DND-41 (cell line): ENCODE measurements at regions not wholly inside any gene's neighbourhood (a gene's known extent, or its start where the extent isn't known, plus 50 kb on each side); places are given as distances from the start of the nearest gene placed in this dataset.

ENCODE experiments used
- ATAC-seq: fragments of 200-7000 bp; cut with Tn5 transposase; 3 replicates; pipeline ENCODE4 v1.9.1; 2021; ENCODE audit warnings: low read depth; ENCODE audit not compliant: insufficient read depth
- DNase-seq: peaks from one replicate; pipeline ENCODE4 v3.0.0-alpha.2; 2020
- H2AFZ ChIP-seq: 2 replicates; pipeline ENCODE4 v1.6.0; 2012; ENCODE audit warnings: low read depth, low read length
- H3K27ac ChIP-seq: 2 replicates; pipeline ENCODE4 v1.5.1; 2012; ENCODE audit warnings: low read length, inconsistent platforms
- H3K27me3 ChIP-seq: fragments of 200-600 bp; sonication (generic); 2 replicates; pipeline ENCODE4 v1.6.0; 2012; ENCODE audit warnings: low read length, mild to moderate bottlenecking, inconsistent platforms; ENCODE audit not compliant: insufficient read depth, poor library complexity
- H3K36me3 ChIP-seq: 2 replicates; pipeline ENCODE4 v1.5.1; 2012; ENCODE audit warnings: low read length, inconsistent platforms; ENCODE audit not compliant: insufficient read depth
- H3K4me1 ChIP-seq: 2 replicates; pipeline ENCODE4 v1.5.1; 2012; ENCODE audit warnings: mild to moderate bottlenecking, low read length; ENCODE audit not compliant: insufficient read depth
- H3K4me2 ChIP-seq: 2 replicates; pipeline ENCODE4 v1.6.0; 2012; ENCODE audit warnings: mild to moderate bottlenecking, moderate library complexity, low read length, inconsistent platforms; ENCODE audit not compliant: insufficient read depth
- H3K4me3 ChIP-seq, 2 experiments: fragments of 200-600 bp in 1 of 2; shearing (Covaris generic) in 1 of 2; 2 replicates each; pipeline ENCODE4 v1.5.1; 2012 to 2016; ENCODE audit warnings: inconsistent platforms in 2 of 2, low read length in 2 of 2, mild to moderate bottlenecking in 2 of 2, low read depth in 1 of 2, moderate library complexity in 1 of 2
- H3K79me2 ChIP-seq: 2 replicates; pipeline ENCODE4 v1.6.0; 2012; ENCODE audit warnings: low read length, inconsistent platforms; ENCODE audit not compliant: insufficient read depth
- H3K9ac ChIP-seq: 2 replicates; pipeline ENCODE4 v1.6.0; 2012; ENCODE audit warnings: low read depth, mild to moderate bottlenecking, inconsistent platforms, low read length, moderate library complexity
- H3K9me3 ChIP-seq: 2 replicates; pipeline ENCODE4 v1.5.1; 2012; ENCODE audit warnings: low read length, moderate library complexity, mild to moderate bottlenecking, inconsistent platforms; ENCODE audit not compliant: insufficient read depth, severe bottlenecking
- H4K20me1 ChIP-seq: 2 replicates; pipeline ENCODE4 v1.6.0; 2012; ENCODE audit warnings: low read length; ENCODE audit not compliant: insufficient read depth
- EZH2 ChIP-seq: IDR thresholded peaks from 3 replicates; pipeline ENCODE4 v1.6.1; 2012; ENCODE audit warnings: borderline replicate concordance, low read depth, mild to moderate bottlenecking, moderate library complexity, low read length, inconsistent platforms; ENCODE audit not compliant: severe bottlenecking
- TF ChIP-seq, protein P1 (sequence below): IDR thresholded peaks from 2 replicates; pipeline ENCODE4 v1.5.1; 2012; ENCODE audit warnings: borderline replicate concordance, low read length, moderate library complexity, mild to moderate bottlenecking; ENCODE audit not compliant: poor library complexity, severe bottlenecking; ENCODE audit errors: extremely low read depth

GRCh38 chr5:118354797-118355196 lies 633.5 kb downstream of the DTWD2 start:
- no peaks in the 10 kb centered on the region for H4K20me1 ChIP-seq
- H3K36me3 ChIP-seq, result no peaks in the 10 kb centered on the region
- H3K4me3 ChIP-seq, result no peak overlapping the region
- H3K4me1 ChIP-seq, result no peaks in the 10 kb centered on the region
- H3K27me3 ChIP-seq, result no peaks in the 10 kb centered on the region
- H2AFZ ChIP-seq, result no peak overlapping the region
- H3K27ac ChIP-seq, result no peak overlapping the region
- DNase-seq, result no peak
- no peak for ATAC-seq
- H3K4me2 ChIP-seq, result no peak overlapping the region
- no peaks in the 10 kb centered on the region for H3K9me3 ChIP-seq
- no peak overlapping the region for H3K9ac ChIP-seq
- H3K79me2 ChIP-seq, result no peaks in the 10 kb centered on the region
- TF ChIP-seq, protein P1, sequence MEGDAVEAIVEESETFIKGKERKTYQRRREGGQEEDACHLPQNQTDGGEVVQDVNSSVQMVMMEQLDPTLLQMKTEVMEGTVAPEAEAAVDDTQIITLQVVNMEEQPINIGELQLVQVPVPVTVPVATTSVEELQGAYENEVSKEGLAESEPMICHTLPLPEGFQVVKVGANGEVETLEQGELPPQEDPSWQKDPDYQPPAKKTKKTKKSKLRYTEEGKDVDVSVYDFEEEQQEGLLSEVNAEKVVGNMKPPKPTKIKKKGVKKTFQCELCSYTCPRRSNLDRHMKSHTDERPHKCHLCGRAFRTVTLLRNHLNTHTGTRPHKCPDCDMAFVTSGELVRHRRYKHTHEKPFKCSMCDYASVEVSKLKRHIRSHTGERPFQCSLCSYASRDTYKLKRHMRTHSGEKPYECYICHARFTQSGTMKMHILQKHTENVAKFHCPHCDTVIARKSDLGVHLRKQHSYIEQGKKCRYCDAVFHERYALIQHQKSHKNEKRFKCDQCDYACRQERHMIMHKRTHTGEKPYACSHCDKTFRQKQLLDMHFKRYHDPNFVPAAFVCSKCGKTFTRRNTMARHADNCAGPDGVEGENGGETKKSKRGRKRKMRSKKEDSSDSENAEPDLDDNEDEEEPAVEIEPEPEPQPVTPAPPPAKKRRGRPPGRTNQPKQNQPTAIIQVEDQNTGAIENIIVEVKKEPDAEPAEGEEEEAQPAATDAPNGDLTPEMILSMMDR, result no peak
- no peak for TF ChIP-seq EZH2

DNA sequence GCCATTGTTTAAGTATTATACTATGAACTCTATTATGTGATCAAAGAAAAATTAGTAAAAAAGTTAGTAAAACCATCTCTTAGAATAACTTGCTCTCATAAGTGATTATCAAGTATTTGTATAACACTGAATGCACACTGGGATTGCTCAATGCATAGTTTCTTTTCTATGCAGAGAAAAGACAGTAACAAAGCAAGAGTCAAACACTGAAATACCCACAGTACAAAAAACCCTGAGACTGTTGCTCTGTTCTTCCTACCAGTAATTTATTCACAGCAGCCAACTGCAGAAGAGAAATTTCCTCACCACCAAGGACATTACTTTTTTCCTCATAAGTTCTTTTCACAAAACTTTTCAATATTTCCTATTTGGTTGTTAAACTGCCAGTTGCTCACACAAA lies 634.4 kb downstream of the DTWD2 start:
- Histone ChIP-seq H3K36me3 (no peaks in the 10 kb centered on the region), H2AFZ (no peak overlapping the region), H4K20me1 (no peaks in the 10 kb centered on the region), H3K4me1 (no peaks in the 10 kb centered on the region), H3K9ac (no peak overlapping the region), H3K79me2 (no peaks in the 10 kb centered on the region), H3K27me3 (no peaks in the 10 kb centered on the region), H3K4me2 (no peak overlapping the region), H3K9me3 (no peaks in the 10 kb centered on the region), H3K4me3 (no peak overlapping the region), H3K27ac (no peak overlapping the region)
- TF ChIP-seq, protein P1, result no peak
- TF ChIP-seq EZH2, result no peak
- ATAC-seq, result no peak
- no peak for DNase-seq

DNA sequence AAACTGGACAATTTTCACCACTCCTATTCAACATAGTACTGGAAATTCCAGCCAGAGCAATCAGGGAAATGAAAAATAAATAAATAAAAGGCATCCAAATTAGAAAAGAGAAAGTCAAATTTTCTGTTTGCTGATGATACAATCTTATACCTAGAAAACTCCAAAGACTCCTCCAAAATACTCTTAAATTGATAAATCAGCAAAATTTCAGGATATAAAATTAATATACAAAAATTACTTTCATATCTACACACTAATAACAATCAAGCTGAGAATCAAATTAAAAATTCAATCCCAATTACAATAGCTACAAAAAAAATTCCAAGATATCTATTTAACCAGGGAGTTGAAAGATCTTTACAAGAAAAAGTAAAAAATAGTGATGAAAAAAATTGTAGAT lies 651.9 kb downstream of the DTWD2 start:
- H3K4me3 ChIP-seq, result no peak overlapping the region
- no peak for TF ChIP-seq EZH2
- TF ChIP-seq, protein P1, result no peak
- no peak for ATAC-seq

GRCh38 chr5:118327389-118327788 lies 661.0 kb downstream of the DTWD2 start:
- TF ChIP-seq, protein P1, result no peak
- TF ChIP-seq EZH2, result no peak
- H3K4me3 ChIP-seq, result no peak overlapping the region
- H3K27ac ChIP-seq, result no peak overlapping the region
- no peaks in the 10 kb centered on the region for H4K20me1 ChIP-seq
- no peaks in the 10 kb centered on the region for H3K4me1 ChIP-seq
- no peak overlapping the region for H3K9ac ChIP-seq
- H3K9me3 ChIP-seq, result no peaks in the 10 kb centered on the region
- no peak for DNase-seq
- no peaks in the 10 kb centered on the region for H3K27me3 ChIP-seq
- no peak overlapping the region for H2AFZ ChIP-seq
- no peak for ATAC-seq
- H3K79me2 ChIP-seq, result no peaks in the 10 kb centered on the region
- H3K36me3 ChIP-seq, result no peaks in the 10 kb centered on the region
- H3K4me2 ChIP-seq, result no peak overlapping the region

More for the DNA sequence above, 651.9 kb downstream of the DTWD2 start:
- no peaks in the 10 kb centered on the region for H4K20me1 ChIP-seq
- H3K79me2 ChIP-seq, result no peaks in the 10 kb centered on the region
- no peaks in the 10 kb centered on the region for H3K36me3 ChIP-seq
- no peak overlapping the region for H3K27ac ChIP-seq
- no peak overlapping the region for H3K4me2 ChIP-seq
- no peak for DNase-seq
- H3K4me1 ChIP-seq, result no peaks in the 10 kb centered on the region
- H3K9ac ChIP-seq, result no peak overlapping the region
- H2AFZ ChIP-seq, result no peak overlapping the region
- H3K9me3 ChIP-seq, result no peaks in the 10 kb centered on the region
- no peaks in the 10 kb centered on the region for H3K27me3 ChIP-seq
